Vagina (tissue), 2 donors: ENCODE measurements at regions not wholly inside any gene's neighbourhood (a gene's known extent, or its start where the extent isn't known, plus 50 kb on each side); places are given as distances from the start of the nearest gene placed in this dataset.

Source experiments
- CTCF ChIP-seq, 3 experiments: fragments of 450-650 bp in 2 of 3; fragments of 200-600 bp in 1 of 3; sonication (generic) in 1 of 3; IDR thresholded peaks; one replicate each; pipeline ENCODE4 v1.5.1; 2017 to 2019; ENCODE audit warnings: antibody characterized with exemption in 3 of 3, mild to moderate bottlenecking in 2 of 3, moderate library complexity in 2 of 3
- POLR2A ChIP-seq, 2 donors: fragments of 450-650 bp; IDR thresholded peaks; one replicate each; pipeline ENCODE4 v1.6.1; 2017; ENCODE audit warnings: antibody characterized with exemption in 2 of 2, mild to moderate bottlenecking in 2 of 2, moderate library complexity in 2 of 2

GRCh38 chr4:177051473-177052060 lies 258.1 kb upstream of the NEIL3 start:
- TF ChIP-seq CTCF (IDR thresholded peaks at IDR 0.05) = no peak
- TF ChIP-seq POLR2A (IDR thresholded peaks at IDR 0.05) = no peak
